Uterus (tissue), 3 donors: ENCODE measurements at regions not wholly inside any gene's neighbourhood (a gene's known extent, or its start where the extent isn't known, plus 50 kb on each side); places are given as distances from the start of the nearest gene placed in this dataset.

Experiments used
- DNase-seq, 2 donors: peaks; one replicate each; pipeline ENCODE4 v3.0.0-alpha.2; 2019 to 2020
- H3K27ac ChIP-seq, 2 donors: fragments of 200-600 bp; sonication (generic); 1 replicate in 1 of 2; 2 replicates in 1 of 2; pipeline ENCODE4 v1.5.1; 2016 to 2018
- H3K27me3 ChIP-seq, 2 donors: fragments of 200-600 bp; sonication (generic); one replicate each; pipeline ENCODE4 v1.5.1; 2018 to 2019; ENCODE audit warnings: control low read depth in 1 of 2
- H3K36me3 ChIP-seq, 2 donors: fragments of 200-600 bp; sonication (generic); one replicate each; pipeline ENCODE4 v1.5.1; 2019; ENCODE audit warnings: control low read depth in 1 of 2
- H3K4me1 ChIP-seq, 2 donors: fragments of 200-600 bp; sonication (generic); one replicate each; pipeline ENCODE4 v1.5.1; 2018 to 2019; ENCODE audit warnings: control low read depth in 1 of 2
- H3K4me3 ChIP-seq, 2 donors: fragments of 200-600 bp; sonication (generic); 1 replicate in 1 of 2; 2 replicates in 1 of 2; pipeline ENCODE4 v1.5.1; 2018 to 2019; ENCODE audit warnings: mild to moderate bottlenecking in 1 of 2
- H3K9me3 ChIP-seq, 2 donors: fragments of 200-600 bp; sonication (generic); one replicate each; pipeline ENCODE4 v1.5.1; 2019; ENCODE audit warnings: control low read depth in 1 of 2
- CTCF ChIP-seq, 4 experiments: fragments of 200-600 bp in 2 of 4; fragments of 450-650 bp in 2 of 4; sonication (generic) in 2 of 4; IDR thresholded peaks; one replicate each; pipeline ENCODE4 v1.5.1; 2016 to 2019; ENCODE audit warnings: antibody characterized with exemption in 4 of 4, mild to moderate bottlenecking in 2 of 4, moderate library complexity in 1 of 4
- POLR2A ChIP-seq, 2 donors: fragments of 450-650 bp; IDR thresholded peaks; one replicate each; pipeline ENCODE4 v1.6.1; 2016; ENCODE audit warnings: antibody characterized with exemption in 2 of 2, mild to moderate bottlenecking in 1 of 2, moderate library complexity in 1 of 2
- intact Hi-C: fragments of 100-400 bp; cut with DNase I; formaldehyde crosslinking; loops from one replicate; pipeline ENCODE4 v1.15.1; 2023; ENCODE audit warnings: low total_unique reads
- donor health status: DM: yes; HTN: yes; CAD: no.

GRCh38 chr2:226411205-226411604 lies 388.4 kb downstream of the IRS1 start:
- no peak for DNase-seq
- H3K27me3 ChIP-seq: no peaks in the 10 kb centered on the region
- no peaks in the 10 kb centered on the region for H3K9me3 ChIP-seq
- TF ChIP-seq CTCF (IDR thresholded peaks at IDR 0.05) (no peak), POLR2A (IDR thresholded peaks at IDR 0.05) (no peak)
- H3K4me1 ChIP-seq: no peaks in the 10 kb centered on the region
- no peaks in the 10 kb centered on the region for H3K36me3 ChIP-seq
- H3K4me3 ChIP-seq: no peak overlapping the region
- H3K27ac ChIP-seq: no peak overlapping the region
- intact Hi-C loops: no loop called here

GRCh38 chr2:226410247-226410835 lies 389.3 kb downstream of the IRS1 start:
- no peaks in the 10 kb centered on the region for H3K9me3 ChIP-seq
- TF ChIP-seq CTCF (IDR thresholded peaks at IDR 0.05) (no peak), POLR2A (IDR thresholded peaks at IDR 0.05) (no peak)
- H3K36me3 ChIP-seq: no peaks in the 10 kb centered on the region
- H3K4me3 ChIP-seq: no peak overlapping the region
- intact Hi-C loops: no loop called here
- no peaks in the 10 kb centered on the region for H3K4me1 ChIP-seq
- no peak for DNase-seq
- H3K27ac ChIP-seq: no peak overlapping the region
- no peaks in the 10 kb centered on the region for H3K27me3 ChIP-seq

- intact Hi-C loops: no loop called here
- Histone ChIP-seq H3K9me3 (no peaks in the 10 kb centered on the region), H3K27me3 (no peaks in the 10 kb centered on the region), H3K4me3 (no peak overlapping the region), H3K36me3 (no peaks in the 10 kb centered on the region), H3K27ac (no peak overlapping the region), H3K4me1 (no peaks in the 10 kb centered on the region)
- TF ChIP-seq CTCF (IDR thresholded peaks at IDR 0.05): no peak
- TF ChIP-seq POLR2A (IDR thresholded peaks at IDR 0.05): no peak
- no peak for DNase-seq
These were observed 390.5 kb downstream of the IRS1 start for GRCh38 chr2:226409134-226409533.

DNA sequence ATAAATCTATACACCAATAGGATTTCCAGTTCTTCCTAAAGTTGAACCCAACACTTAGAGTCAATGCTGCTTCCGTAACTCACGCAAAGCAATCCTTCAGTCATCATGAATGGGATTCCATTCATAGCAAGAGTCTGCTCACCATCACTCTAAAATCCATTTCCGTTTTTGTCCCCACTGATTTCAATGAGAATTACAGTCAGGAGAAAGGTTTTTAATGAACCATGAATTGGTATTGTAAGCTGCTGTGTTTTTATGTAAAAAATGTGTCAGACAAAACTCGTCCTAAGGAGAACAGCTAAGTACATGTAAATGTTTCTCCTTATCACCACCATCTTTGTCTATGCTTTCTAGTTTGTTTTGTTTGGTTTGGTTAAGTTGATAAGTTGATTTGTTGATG lies 391.5 kb downstream of the IRS1 start:
- H3K27me3 ChIP-seq: no peaks in the 10 kb centered on the region
- intact Hi-C loops: no loop called here
- H3K9me3 ChIP-seq: no peaks in the 10 kb centered on the region
- no peak for DNase-seq
- H3K4me3 ChIP-seq: no peak overlapping the region
- no peak overlapping the region for H3K27ac ChIP-seq
- H3K36me3 ChIP-seq: no peaks in the 10 kb centered on the region
- TF ChIP-seq POLR2A (IDR thresholded peaks at IDR 0.05) (no peak), CTCF (IDR thresholded peaks at IDR 0.05) (no peak)
- H3K4me1 ChIP-seq: no peaks in the 10 kb centered on the region

DNA sequence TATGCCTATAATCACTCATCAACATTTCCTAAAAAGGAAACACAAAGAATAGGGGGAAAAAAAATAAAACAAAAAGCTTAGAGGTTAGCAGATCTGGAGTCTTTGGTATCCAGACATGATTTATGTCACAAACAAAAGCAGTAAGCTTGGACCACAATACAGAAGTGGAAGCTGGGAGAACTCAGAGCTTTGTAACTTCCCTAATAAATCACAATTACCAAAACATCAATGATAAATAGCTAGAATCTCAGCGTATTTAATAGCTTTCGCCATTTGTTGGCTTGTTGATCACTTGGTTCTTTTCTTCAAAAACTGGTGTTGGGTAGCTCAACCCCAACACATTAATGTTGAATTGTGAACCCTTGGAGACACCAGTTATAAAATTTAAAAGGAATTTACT lies 392.5 kb downstream of the IRS1 start:
- Histone ChIP-seq H3K4me1 (no peaks in the 10 kb centered on the region), H3K27ac (no peak overlapping the region), H3K27me3 (no peaks in the 10 kb centered on the region), H3K4me3 (no peak overlapping the region), H3K9me3 (no peaks in the 10 kb centered on the region), H3K36me3 (no peaks in the 10 kb centered on the region)
- DNase-seq: no peak
- TF ChIP-seq CTCF (IDR thresholded peaks at IDR 0.05) (no peak), POLR2A (IDR thresholded peaks at IDR 0.05) (no peak)
- intact Hi-C loops: no loop called here
